ENCODE measurements at regions not wholly inside any gene's neighbourhood (a gene's known extent, or its start where the extent isn't known, plus 50 kb on each side); places are given as distances from the start of the nearest gene placed in this dataset.

DNA sequence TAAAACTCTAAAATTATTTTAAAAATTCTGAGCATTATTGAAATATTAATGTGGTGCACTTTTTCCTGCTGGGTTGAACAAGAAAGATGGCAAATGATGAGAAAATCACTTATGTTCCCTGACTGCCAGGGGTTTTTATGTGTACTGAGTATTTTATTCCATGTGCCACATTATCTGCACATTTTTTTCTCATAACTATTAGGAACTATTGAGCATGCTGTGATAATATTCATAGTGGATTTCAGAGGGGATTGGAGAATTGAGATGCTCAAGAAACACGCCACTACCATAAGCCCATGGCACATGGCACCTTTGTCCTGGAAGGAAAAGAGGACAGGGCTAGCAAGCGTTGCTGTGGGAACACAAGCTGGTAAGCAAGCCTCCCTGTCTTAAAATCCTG, 478.5 kb upstream of the GYPC start:
- TF ChIP-seq POLR2A (IDR thresholded peaks at IDR 0.05; ENCODE audit: low read depth, low read length) (no peak), RAD21 (IDR thresholded peaks at IDR 0.05; ENCODE audit: low read length) (no peak), CEBPB (IDR thresholded peaks at IDR 0.05; ENCODE audit: low read depth, low read length) (no peak), CHD1 (IDR thresholded peaks at IDR 0.05; ENCODE audit: low read depth, low read length) (no peak), RCOR1 (IDR thresholded peaks at IDR 0.05; ENCODE audit: insufficient replicate concordance, low read length) (no peak), USF2 (IDR thresholded peaks at IDR 0.05; ENCODE audit: low read depth, low read length) (no peak), MXI1 (IDR thresholded peaks at IDR 0.05; ENCODE audit: borderline replicate concordance, low read depth, low read length) (no peak), NFE2L2 (IDR thresholded peaks at IDR 0.05; ENCODE audit: low read depth, low read length) (no peak), BHLHE40 (IDR thresholded peaks at IDR 0.05; ENCODE audit: low read depth, low read length) (no peak), RFX5 (IDR thresholded peaks at IDR 0.05; ENCODE audit: low read depth, low read length) (no peak)
- TF ChIP-seq, protein P1, sequence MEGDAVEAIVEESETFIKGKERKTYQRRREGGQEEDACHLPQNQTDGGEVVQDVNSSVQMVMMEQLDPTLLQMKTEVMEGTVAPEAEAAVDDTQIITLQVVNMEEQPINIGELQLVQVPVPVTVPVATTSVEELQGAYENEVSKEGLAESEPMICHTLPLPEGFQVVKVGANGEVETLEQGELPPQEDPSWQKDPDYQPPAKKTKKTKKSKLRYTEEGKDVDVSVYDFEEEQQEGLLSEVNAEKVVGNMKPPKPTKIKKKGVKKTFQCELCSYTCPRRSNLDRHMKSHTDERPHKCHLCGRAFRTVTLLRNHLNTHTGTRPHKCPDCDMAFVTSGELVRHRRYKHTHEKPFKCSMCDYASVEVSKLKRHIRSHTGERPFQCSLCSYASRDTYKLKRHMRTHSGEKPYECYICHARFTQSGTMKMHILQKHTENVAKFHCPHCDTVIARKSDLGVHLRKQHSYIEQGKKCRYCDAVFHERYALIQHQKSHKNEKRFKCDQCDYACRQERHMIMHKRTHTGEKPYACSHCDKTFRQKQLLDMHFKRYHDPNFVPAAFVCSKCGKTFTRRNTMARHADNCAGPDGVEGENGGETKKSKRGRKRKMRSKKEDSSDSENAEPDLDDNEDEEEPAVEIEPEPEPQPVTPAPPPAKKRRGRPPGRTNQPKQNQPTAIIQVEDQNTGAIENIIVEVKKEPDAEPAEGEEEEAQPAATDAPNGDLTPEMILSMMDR (conservative IDR thresholded peaks at IDR 0.05; ENCODE audit: low read depth, low read length), result no peak

All from IMR-90 (cell line).